ENCODE measurements at regions not wholly inside any gene's neighbourhood (a gene's known extent, or its start where the extent isn't known, plus 50 kb on each side); places are given as distances from the start of the nearest gene placed in this dataset.
"Not testable (repeated sequence)": the region's sequence is repeated elsewhere in the genome, so short reads cannot be mapped to it uniquely, and the experiment has no call there.

- H3K4me1 Mint-ChIP-seq: not testable (repeated sequence)
These were observed 154.4 kb downstream of the GOSR1 start for GRCh38 chr17:30631651-30632050.

GRCh38 chr17:30625380-30625779 lies 148.2 kb downstream of the GOSR1 start:
- H3K4me3 Mint-ChIP-seq, H3K36me3 Mint-ChIP-seq, DNase-seq, ATAC-seq, POLR2A ChIA-PET, H3K9me3 Mint-ChIP-seq, H3K27ac Mint-ChIP-seq, H3K27me3 Mint-ChIP-seq, H3K4me1 Mint-ChIP-seq: not testable (repeated sequence)

More at GRCh38 chr17:30631651-30632050, 154.4 kb downstream of the GOSR1 start:
- peaks cover 0 to 10% (median 5%) of the 10 kb centered on the region in 3 donors for H3K36me3 Mint-ChIP-seq
- POLR2A ChIA-PET, H3K9me3 Mint-ChIP-seq, H3K27me3 Mint-ChIP-seq, H3K4me3 Mint-ChIP-seq, ATAC-seq, DNase-seq: not testable (repeated sequence)
- peak overlapping the region in 1 of 10 donors; percentile 20 for H3K27ac Mint-ChIP-seq

GRCh38 chr17:30624180-30624579 lies 147.0 kb downstream of the GOSR1 start:
- DNase-seq, H3K27ac Mint-ChIP-seq, H3K4me1 Mint-ChIP-seq, H3K36me3 Mint-ChIP-seq, ATAC-seq, H3K27me3 Mint-ChIP-seq, H3K9me3 Mint-ChIP-seq, H3K4me3 Mint-ChIP-seq, POLR2A ChIA-PET: not testable (repeated sequence)

- ATAC-seq, H3K27me3 Mint-ChIP-seq, DNase-seq, H3K27ac Mint-ChIP-seq, H3K4me3 Mint-ChIP-seq, POLR2A ChIA-PET, H3K4me1 Mint-ChIP-seq, H3K9me3 Mint-ChIP-seq: not testable (repeated sequence)
- peaks cover 0 to 14% (median 3%) of the 10 kb centered on the region in 3 donors for H3K36me3 Mint-ChIP-seq
These were observed 132.5 kb downstream of the GOSR1 start for GRCh38 chr17:30609682-30610081.

GRCh38 chr17:30605523-30605922 lies 128.3 kb downstream of the GOSR1 start:
- H3K27me3 Mint-ChIP-seq: no peaks in the 10 kb centered on the region
- H3K36me3 Mint-ChIP-seq: peaks cover 0 to 4% (median 0%) of the 10 kb centered on the region in 3 donors
- POLR2A ChIA-PET: no interaction called here
- peaks cover 8 to 31% (median 20%) of the 10 kb centered on the region in 4 donors for H3K4me1 Mint-ChIP-seq
- no peak overlapping the region for H3K4me3 Mint-ChIP-seq
- DNase-seq (no peak), ATAC-seq (no peak)
- peaks cover 0 to 2% (median 0%) of the 10 kb centered on the region in 9 donors for H3K9me3 Mint-ChIP-seq
- no peak overlapping the region for H3K27ac Mint-ChIP-seq

GRCh38 chr17:30605027-30605426 lies 127.8 kb downstream of the GOSR1 start:
- POLR2A ChIA-PET: no interaction called here
- no peak for DNase-seq
- Mint-ChIP-seq H3K9me3 (peaks cover 0 to 2% (median 0%) of the 10 kb centered on the region in 9 donors), H3K27ac (no peak overlapping the region), H3K27me3 (no peaks in the 10 kb centered on the region), H3K4me3 (no peak overlapping the region), H3K4me1 (peaks cover 8 to 31% (median 20%) of the 10 kb centered on the region in 4 donors), H3K36me3 (peaks cover 0 to 3% (median 0%) of the 10 kb centered on the region in 3 donors)
- ATAC-seq: no peak

- H3K9me3 Mint-ChIP-seq, H3K27me3 Mint-ChIP-seq, H3K27ac Mint-ChIP-seq, POLR2A ChIA-PET, ATAC-seq, H3K36me3 Mint-ChIP-seq, DNase-seq: not testable (repeated sequence)
- Mint-ChIP-seq H3K4me1 (peaks cover 10 to 41% (median 21%) of the 10 kb centered on the region in 4 donors), H3K4me3 (peak overlapping the region in 5 of 10 donors; percentile 70 to 97 (median 85))
These were observed 125.2 kb downstream of the GOSR1 start for GRCh38 chr17:30602396-30602795.

GRCh38 chr17:30601984-30602383 lies 124.8 kb downstream of the GOSR1 start:
- H3K9me3 Mint-ChIP-seq, ATAC-seq, H3K36me3 Mint-ChIP-seq, DNase-seq, H3K27me3 Mint-ChIP-seq, POLR2A ChIA-PET: not testable (repeated sequence)
- Mint-ChIP-seq H3K27ac (peak overlapping the region in 3 of 10 donors; percentile 63 to 69 (median 68)), H3K4me1 (peaks cover 10 to 41% (median 21%) of the 10 kb centered on the region in 4 donors), H3K4me3 (peak overlapping the region; percentile 6 to 97 (median 72))

- peak overlapping the region; percentile 80 to 95 (median 91) for H3K27ac Mint-ChIP-seq
- DNase-seq: peak in 5 of 10 donors; percentile 5 to 33 (median 8)
- POLR2A ChIA-PET: no interaction called here
- no peaks in the 10 kb centered on the region for H3K36me3 Mint-ChIP-seq
- H3K27me3 Mint-ChIP-seq: no peaks in the 10 kb centered on the region
- peaks cover 0 to 2% (median 0%) of the 10 kb centered on the region in 9 donors for H3K9me3 Mint-ChIP-seq
- peak; percentile 20 to 33 for ATAC-seq
- peak overlapping the region; percentile 93 to 98 (median 96) for H3K4me3 Mint-ChIP-seq
- peaks cover 10 to 41% (median 21%) of the 10 kb centered on the region in 4 donors for H3K4me1 Mint-ChIP-seq
These were observed 123.8 kb downstream of the GOSR1 start for GRCh38 chr17:30600830-30601494.

- DNase-seq (peak; percentile 31 to 69 (median 48)), ATAC-seq (peak; percentile 86 to 88)
- Mint-ChIP-seq H3K36me3 (peaks cover 0 to 1% (median 0%) of the 10 kb centered on the region in 3 donors), H3K27me3 (no peaks in the 10 kb centered on the region), H3K4me3 (peak overlapping the region; percentile 79 to 98 (median 88)), H3K9me3 (peaks cover 0 to 5% (median 0%) of the 10 kb centered on the region in 9 donors), H3K27ac (peak overlapping the region in 9 of 10 donors; percentile 33 to 90 (median 74)), H3K4me1 (peaks cover 10 to 39% (median 21%) of the 10 kb centered on the region in 4 donors)
- POLR2A ChIA-PET: interaction anchor here (0.5 kb wide), 1 partner anchor 44 kb away, joined by 4 read pairs; no protein-coding TSS in a partner anchor
These were observed 123.0 kb downstream of the GOSR1 start for GRCh38 chr17:30600060-30600829.

GRCh38 chr17:30599428-30600059 lies 122.3 kb downstream of the GOSR1 start:
- H3K36me3 Mint-ChIP-seq: peaks cover 0 to 3% (median 0%) of the 10 kb centered on the region in 3 donors
- H3K4me3 Mint-ChIP-seq: peak overlapping the region; percentile 79 to 98 (median 88)
- ATAC-seq (peak in 1 of 2 donors; percentile 4), DNase-seq (no peak)
- H3K4me1 Mint-ChIP-seq: peaks cover 7 to 32% (median 15%) of the 10 kb centered on the region in 4 donors
- peak overlapping the region in 9 of 10 donors; percentile 10 to 90 (median 68) for H3K27ac Mint-ChIP-seq
- no peaks in the 10 kb centered on the region for H3K27me3 Mint-ChIP-seq
- POLR2A ChIA-PET: no interaction called here
- peaks cover 0 to 6% (median 0%) of the 10 kb centered on the region in 9 donors for H3K9me3 Mint-ChIP-seq

GRCh38 chr17:30597776-30598288 lies 120.6 kb downstream of the GOSR1 start:
- H3K36me3 Mint-ChIP-seq: peaks cover 0 to 3% (median 0%) of the 10 kb centered on the region in 3 donors
- H3K4me3 Mint-ChIP-seq: no peak overlapping the region
- DNase-seq (no peak), ATAC-seq (no peak)
- POLR2A ChIA-PET: no interaction called here
- H3K27ac Mint-ChIP-seq: no peak overlapping the region
- no peaks in the 10 kb centered on the region for H3K27me3 Mint-ChIP-seq
- peaks cover 0 to 6% (median 0%) of the 10 kb centered on the region in 9 donors for H3K9me3 Mint-ChIP-seq
- peaks cover 4 to 28% (median 14%) of the 10 kb centered on the region in 4 donors for H3K4me1 Mint-ChIP-seq
